GM12872 (cell line): ENCODE measurements at regions not wholly inside any gene's neighbourhood (a gene's known extent, or its start where the extent isn't known, plus 50 kb on each side); places are given as distances from the start of the nearest gene placed in this dataset.

Experiments
- CTCF ChIP-seq: IDR thresholded peaks from 3 replicates; pipeline ENCODE4 v1.5.1; 2011; ENCODE audit warnings: low read depth, mild to moderate bottlenecking, low read length, moderate library complexity; ENCODE audit not compliant: insufficient read depth

GRCh38 chr11:38594895-38595294 lies 1996.9 kb upstream of the RAG2 start:
- TF ChIP-seq CTCF = no peak

GRCh38 chr11:38593649-38594048 lies 1995.6 kb upstream of the RAG2 start:
- TF ChIP-seq CTCF = no peak

- no peak for TF ChIP-seq CTCF
Measured at GRCh38 chr11:38582756-38583155, 1984.7 kb upstream of the RAG2 start.

GRCh38 chr11:38582151-38582550 lies 1984.1 kb upstream of the RAG2 start:
- no peak for TF ChIP-seq CTCF

- TF ChIP-seq CTCF = no peak
Measured at GRCh38 chr11:38577769-38578168, 1979.7 kb upstream of the RAG2 start.

GRCh38 chr11:38562562-38562961 lies 1964.5 kb upstream of the RAG2 start:
- no peak for TF ChIP-seq CTCF

- TF ChIP-seq CTCF = no peak
Measured at GRCh38 chr11:38553148-38553547, 1955.1 kb upstream of the RAG2 start.

- TF ChIP-seq CTCF = no peak
Measured at GRCh38 chr11:38547462-38547861, 1949.4 kb upstream of the RAG2 start.
